IMR-90 (cell line): ENCODE measurements at regions not wholly inside any gene's neighbourhood (a gene's known extent, or its start where the extent isn't known, plus 50 kb on each side); places are given as distances from the start of the nearest gene placed in this dataset.

Experiments
- ELK1 ChIP-seq: fragments of 150-350 bp; IDR thresholded peaks from 2 replicates; pipeline ENCODE4 v1.6.1; 2016; ENCODE audit warnings: low read depth, mild to moderate bottlenecking, low read length, moderate library complexity, borderline replicate concordance
- SMC3 ChIP-seq: fragments of 150-350 bp; IDR thresholded peaks from 2 replicates; pipeline ENCODE4 v1.6.1; 2016; ENCODE audit warnings: low read depth, mild to moderate bottlenecking, antibody characterized with exemption, low read length, moderate library complexity
- TF ChIP-seq, protein P1 (sequence below): conservative IDR thresholded peaks from 2 replicates; pipeline ENCODE4 v1.5.1; 2012; ENCODE audit warnings: mild to moderate bottlenecking, low read depth, low read length, improper control_type of control experiment

GRCh38 chr6:87825821-87826221 is 123.8 kb upstream of the AKIRIN2 start:
- TF ChIP-seq SMC3 (no peak), ELK1 (no peak)
- TF ChIP-seq, protein P1, sequence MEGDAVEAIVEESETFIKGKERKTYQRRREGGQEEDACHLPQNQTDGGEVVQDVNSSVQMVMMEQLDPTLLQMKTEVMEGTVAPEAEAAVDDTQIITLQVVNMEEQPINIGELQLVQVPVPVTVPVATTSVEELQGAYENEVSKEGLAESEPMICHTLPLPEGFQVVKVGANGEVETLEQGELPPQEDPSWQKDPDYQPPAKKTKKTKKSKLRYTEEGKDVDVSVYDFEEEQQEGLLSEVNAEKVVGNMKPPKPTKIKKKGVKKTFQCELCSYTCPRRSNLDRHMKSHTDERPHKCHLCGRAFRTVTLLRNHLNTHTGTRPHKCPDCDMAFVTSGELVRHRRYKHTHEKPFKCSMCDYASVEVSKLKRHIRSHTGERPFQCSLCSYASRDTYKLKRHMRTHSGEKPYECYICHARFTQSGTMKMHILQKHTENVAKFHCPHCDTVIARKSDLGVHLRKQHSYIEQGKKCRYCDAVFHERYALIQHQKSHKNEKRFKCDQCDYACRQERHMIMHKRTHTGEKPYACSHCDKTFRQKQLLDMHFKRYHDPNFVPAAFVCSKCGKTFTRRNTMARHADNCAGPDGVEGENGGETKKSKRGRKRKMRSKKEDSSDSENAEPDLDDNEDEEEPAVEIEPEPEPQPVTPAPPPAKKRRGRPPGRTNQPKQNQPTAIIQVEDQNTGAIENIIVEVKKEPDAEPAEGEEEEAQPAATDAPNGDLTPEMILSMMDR: no peak
